ENCODE measurements at regions not wholly inside any gene's neighbourhood (a gene's known extent, or its start where the extent isn't known, plus 50 kb on each side); places are given as distances from the start of the nearest gene placed in this dataset.

DNA sequence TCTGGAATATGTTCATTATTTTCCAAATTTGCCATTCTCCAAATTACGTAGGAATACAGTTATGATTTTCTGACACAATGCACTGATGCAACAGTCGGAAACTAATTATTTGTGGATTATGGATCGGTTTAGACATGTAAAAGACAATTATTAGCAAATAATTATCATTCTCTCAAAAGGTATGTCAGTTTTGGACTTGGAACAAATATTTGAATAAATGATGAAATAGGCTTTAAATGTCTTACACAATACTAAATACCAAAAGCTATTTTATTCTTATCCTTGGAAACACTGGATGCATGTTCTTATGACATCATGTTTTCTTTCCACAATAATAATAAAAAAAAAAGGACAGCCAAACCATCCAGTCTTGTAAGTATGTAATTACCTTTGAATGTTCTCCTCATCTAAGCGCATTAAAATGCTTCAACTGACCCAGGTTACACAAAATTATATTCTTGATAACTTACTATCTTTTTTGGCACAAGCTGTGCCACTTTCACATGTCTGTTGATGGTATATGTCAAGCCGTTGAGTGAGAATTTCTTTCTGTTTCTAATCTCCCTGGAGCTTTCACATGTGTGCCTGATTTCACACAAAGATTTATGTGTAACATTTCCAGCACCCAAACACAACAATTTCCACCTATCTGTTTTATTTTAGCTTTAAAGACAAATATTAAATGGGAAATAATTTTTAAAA lies 238.5 kb upstream of the ZNF385D start:
- H3F3A ChIP-seq (ENCODE audit: insufficient read depth): no peaks in the 10 kb centered on the region
- no peak overlapping the region for H3K27ac ChIP-seq (ENCODE audit: low read depth, low read length)
- H3K9me2 ChIP-seq (replicated peaks; ENCODE audit: insufficient read depth, low read length): no peaks in the 10 kb centered on the region
- H2AFZ ChIP-seq (ENCODE audit: low read depth, low read length, severe bottlenecking): no peak overlapping the region
- H3K4me3 ChIP-seq (ENCODE audit: insufficient read depth, low read length, poor library complexity, severe bottlenecking): no peak overlapping the region
- TF ChIP-seq EZH2phosphoT487 (conservative IDR thresholded peaks at IDR 0.05; ENCODE audit: low read length): no peak
- TF ChIP-seq, protein P1, sequence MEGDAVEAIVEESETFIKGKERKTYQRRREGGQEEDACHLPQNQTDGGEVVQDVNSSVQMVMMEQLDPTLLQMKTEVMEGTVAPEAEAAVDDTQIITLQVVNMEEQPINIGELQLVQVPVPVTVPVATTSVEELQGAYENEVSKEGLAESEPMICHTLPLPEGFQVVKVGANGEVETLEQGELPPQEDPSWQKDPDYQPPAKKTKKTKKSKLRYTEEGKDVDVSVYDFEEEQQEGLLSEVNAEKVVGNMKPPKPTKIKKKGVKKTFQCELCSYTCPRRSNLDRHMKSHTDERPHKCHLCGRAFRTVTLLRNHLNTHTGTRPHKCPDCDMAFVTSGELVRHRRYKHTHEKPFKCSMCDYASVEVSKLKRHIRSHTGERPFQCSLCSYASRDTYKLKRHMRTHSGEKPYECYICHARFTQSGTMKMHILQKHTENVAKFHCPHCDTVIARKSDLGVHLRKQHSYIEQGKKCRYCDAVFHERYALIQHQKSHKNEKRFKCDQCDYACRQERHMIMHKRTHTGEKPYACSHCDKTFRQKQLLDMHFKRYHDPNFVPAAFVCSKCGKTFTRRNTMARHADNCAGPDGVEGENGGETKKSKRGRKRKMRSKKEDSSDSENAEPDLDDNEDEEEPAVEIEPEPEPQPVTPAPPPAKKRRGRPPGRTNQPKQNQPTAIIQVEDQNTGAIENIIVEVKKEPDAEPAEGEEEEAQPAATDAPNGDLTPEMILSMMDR (IDR thresholded peaks at IDR 0.05; ENCODE audit: insufficient read depth, low read length, poor library complexity, severe bottlenecking): no peak
- H3K27me3 ChIP-seq (ENCODE audit: low read length): no peaks in the 10 kb centered on the region
- H3K9me3 ChIP-seq (ENCODE audit: insufficient read depth, low read length): no peaks in the 10 kb centered on the region
- no peak overlapping the region for H3K4me2 ChIP-seq (ENCODE audit: low read depth, low read length, poor library complexity, severe bottlenecking)
- no peaks in the 10 kb centered on the region for H3K79me2 ChIP-seq (ENCODE audit: insufficient read depth, low read length)
- H3K36me3 ChIP-seq (ENCODE audit: low read length): no peaks in the 10 kb centered on the region
- H4K20me1 ChIP-seq (ENCODE audit: low read depth, low read length): no peaks in the 10 kb centered on the region
- H3K9ac ChIP-seq (ENCODE audit: low read length): no peak overlapping the region

DNA sequence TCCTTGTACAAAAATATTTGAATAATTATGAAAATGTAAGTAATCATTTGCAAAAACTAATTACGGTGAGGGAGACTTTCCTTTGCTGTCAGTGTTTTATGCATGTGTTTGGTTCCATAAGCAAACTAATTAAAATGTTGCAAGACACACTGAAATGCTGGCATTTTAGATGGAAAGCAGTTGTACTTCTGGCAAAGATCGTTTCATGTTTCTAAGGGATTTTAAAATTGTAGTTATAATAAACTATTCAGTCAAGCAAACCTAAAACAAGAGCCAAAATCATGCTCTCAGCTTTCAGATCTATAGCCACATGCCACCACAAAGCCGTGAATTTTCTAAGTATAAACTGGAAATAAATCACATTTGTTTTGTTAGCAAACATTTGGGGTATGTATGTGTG lies 240.1 kb upstream of the ZNF385D start:
- H3K9me3 ChIP-seq (ENCODE audit: insufficient read depth, low read length): no peaks in the 10 kb centered on the region
- no peak overlapping the region for H3K9ac ChIP-seq (ENCODE audit: low read length)
- no peak overlapping the region for H3K27ac ChIP-seq (ENCODE audit: low read depth, low read length)
- no peak overlapping the region for H3K4me3 ChIP-seq (ENCODE audit: insufficient read depth, low read length, poor library complexity, severe bottlenecking)
- H3K79me2 ChIP-seq (ENCODE audit: insufficient read depth, low read length): no peaks in the 10 kb centered on the region
- H2AFZ ChIP-seq (ENCODE audit: low read depth, low read length, severe bottlenecking): no peak overlapping the region
- no peaks in the 10 kb centered on the region for H3K27me3 ChIP-seq (ENCODE audit: low read length)
- no peaks in the 10 kb centered on the region for H3K9me2 ChIP-seq (replicated peaks; ENCODE audit: insufficient read depth, low read length)
- H4K20me1 ChIP-seq (ENCODE audit: low read depth, low read length): no peaks in the 10 kb centered on the region
- no peak for TF ChIP-seq EZH2phosphoT487 (conservative IDR thresholded peaks at IDR 0.05; ENCODE audit: low read length)
- TF ChIP-seq, protein P1 (IDR thresholded peaks at IDR 0.05; ENCODE audit: insufficient read depth, low read length, poor library complexity, severe bottlenecking): no peak
- H3F3A ChIP-seq (ENCODE audit: insufficient read depth): no peaks in the 10 kb centered on the region
- no peaks in the 10 kb centered on the region for H3K36me3 ChIP-seq (ENCODE audit: low read length)
- no peak overlapping the region for H3K4me2 ChIP-seq (ENCODE audit: low read depth, low read length, poor library complexity, severe bottlenecking)

DNA sequence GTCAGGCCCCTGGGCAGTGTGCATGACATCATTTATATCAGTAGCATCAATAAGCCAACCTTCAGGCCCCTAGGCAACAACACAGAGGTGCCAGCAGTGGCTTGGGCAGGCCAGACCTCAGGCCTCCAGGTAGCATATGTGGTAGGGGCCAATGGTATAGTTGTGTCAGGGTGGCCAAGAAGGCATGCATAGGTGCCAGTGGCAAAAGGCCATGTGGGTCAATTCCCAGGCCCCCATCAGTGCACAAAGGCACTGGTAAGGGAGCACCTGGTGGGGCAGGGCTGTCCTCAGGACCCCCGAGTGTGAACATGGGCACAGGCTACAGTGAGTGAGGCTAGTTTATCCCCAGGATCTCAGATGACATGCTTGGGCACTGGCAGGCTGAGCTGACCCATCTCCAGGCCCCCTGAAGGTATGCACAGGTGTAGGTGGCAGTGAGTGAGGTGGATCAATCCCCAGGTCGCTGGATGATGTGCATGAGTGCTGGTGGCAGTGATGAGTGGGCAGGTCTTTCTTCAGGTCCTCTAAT lies 244.1 kb upstream of the ZNF385D start:
- Histone ChIP-seq H3K36me3 (ENCODE audit: low read length) (no peaks in the 10 kb centered on the region), H3K9ac (ENCODE audit: low read length) (no peak overlapping the region), H4K20me1 (ENCODE audit: low read depth, low read length) (no peaks in the 10 kb centered on the region), H3K79me2 (ENCODE audit: insufficient read depth, low read length) (no peaks in the 10 kb centered on the region), H3K4me3 (ENCODE audit: insufficient read depth, low read length, poor library complexity, severe bottlenecking) (no peak overlapping the region), H3K9me2 (replicated peaks; ENCODE audit: insufficient read depth, low read length) (no peaks in the 10 kb centered on the region), H3F3A (ENCODE audit: insufficient read depth) (no peaks in the 10 kb centered on the region), H3K27me3 (ENCODE audit: low read length) (no peaks in the 10 kb centered on the region), H3K9me3 (ENCODE audit: insufficient read depth, low read length) (no peaks in the 10 kb centered on the region), H3K4me2 (ENCODE audit: low read depth, low read length, poor library complexity, severe bottlenecking) (no peak overlapping the region), H2AFZ (ENCODE audit: low read depth, low read length, severe bottlenecking) (no peak overlapping the region), H3K27ac (ENCODE audit: low read depth, low read length) (no peak overlapping the region)
- TF ChIP-seq, protein P1 (IDR thresholded peaks at IDR 0.05; ENCODE audit: insufficient read depth, low read length, poor library complexity, severe bottlenecking): no peak
- no peak for TF ChIP-seq EZH2phosphoT487 (conservative IDR thresholded peaks at IDR 0.05; ENCODE audit: low read length)
